WTC11 (cell line): ENCODE measurements at regions not wholly inside any gene's neighbourhood (a gene's known extent, or its start where the extent isn't known, plus 50 kb on each side); places are given as distances from the start of the nearest gene placed in this dataset.

ENCODE experiments used
- ATAC-seq: fragments of 200-7000 bp; cut with Tn5 transposase; 2 replicates; pipeline ENCODE4 v1.10.0; 2021; ENCODE audit warnings: mild to moderate bottlenecking, moderate library complexity
- CTCF ChIA-PET: fragments of 300-600 bp; sonication (Branson Sonifier 250); formaldehyde crosslinking; loops from one replicate; lab custom pipeline; 2021; ENCODE audit warnings: antibody characterized with exemption; lab: Charles Lee
- POLR2A ChIA-PET: fragments of 350-600 bp; sonication (Branson Sonifier 250); formaldehyde crosslinking; loops from one replicate; lab custom pipeline; 2021; ENCODE audit warnings: antibody characterized with exemption; lab: Charles Lee
- DNase-seq: peaks from one replicate; pipeline ENCODE4 v3.0.0; 2021; ENCODE audit warnings: low spot score
- H3K27ac Mint-ChIP-seq: 2 replicates; pipeline ENCODE4 v1.8.0; 2021; ENCODE audit warnings: mixed read lengths
- H3K27me3 Mint-ChIP-seq: 2 replicates; pipeline ENCODE4 v1.8.0; 2021; ENCODE audit warnings: low read depth, mild to moderate bottlenecking, moderate library complexity, mixed read lengths
- H3K36me3 Mint-ChIP-seq: 2 replicates; pipeline ENCODE4 v1.8.0; 2021; ENCODE audit warnings: mixed read lengths
- H3K4me1 Mint-ChIP-seq: 2 replicates; pipeline ENCODE4 v1.8.0; 2022; ENCODE audit warnings: mixed read lengths
- H3K4me3 Mint-ChIP-seq: 2 replicates; pipeline ENCODE4 v1.8.0; 2021; ENCODE audit warnings: mild to moderate bottlenecking, moderate library complexity, mixed read lengths
- H3K9me3 Mint-ChIP-seq: 2 replicates; pipeline ENCODE4 v1.8.0; 2021; ENCODE audit warnings: mixed read lengths
- CTCF ChIP-seq: fragments of 200-600 bp; IDR thresholded peaks from 2 replicates; pipeline ENCODE4 v1.8.0; 2022; ENCODE audit warnings: antibody characterized with exemption
- E2F4 ChIP-seq: sonication (generic); formaldehyde crosslinking; IDR thresholded peaks from 2 replicates; pipeline ENCODE4 v1.8.1; 2022; ENCODE audit warnings: low read depth, mild to moderate bottlenecking, moderate library complexity, missing genetic modification reagents, borderline replicate concordance
- ELF4 ChIP-seq: sonication (generic); formaldehyde crosslinking; IDR thresholded peaks from 2 replicates; pipeline ENCODE4 v1.8.1; 2022; ENCODE audit warnings: low read depth, mild to moderate bottlenecking, moderate library complexity, missing genetic modification reagents
- GRHL2 ChIP-seq: fragments of 250-450 bp; sonication (Bioruptor Pico); IDR thresholded peaks from 2 replicates; pipeline ENCODE4 v1.8.0; 2022; ENCODE audit warnings: mild to moderate bottlenecking, moderate library complexity; ENCODE audit not compliant: insufficient replicate concordance, severe bottlenecking
- IRF1 ChIP-seq: sonication (generic); formaldehyde crosslinking; IDR thresholded peaks from 2 replicates; pipeline ENCODE4 v1.8.0; 2023; ENCODE audit warnings: missing genetic modification reagents
- JUN ChIP-seq: sonication (generic); formaldehyde crosslinking; IDR thresholded peaks from 2 replicates; pipeline ENCODE4 v1.8.0; 2023; ENCODE audit warnings: mild to moderate bottlenecking, missing genetic modification reagents
- NFE2L1 ChIP-seq: sonication (generic); formaldehyde crosslinking; IDR thresholded peaks from 2 replicates; pipeline ENCODE4 v1.8.1; 2023; ENCODE audit warnings: missing genetic modification reagents
- SMAD3 ChIP-seq: sonication (generic); formaldehyde crosslinking; IDR thresholded peaks from 2 replicates; pipeline ENCODE4 v1.8.0; 2022; ENCODE audit warnings: missing genetic modification reagents, mild to moderate bottlenecking, borderline replicate concordance
- SMAD4 ChIP-seq: sonication (generic); formaldehyde crosslinking; IDR thresholded peaks from 2 replicates; pipeline ENCODE4 v1.8.0; 2022; ENCODE audit warnings: mild to moderate bottlenecking, missing genetic modification reagents
- STAT6 ChIP-seq: sonication (generic); formaldehyde crosslinking; conservative IDR thresholded peaks from 2 replicates; pipeline ENCODE4 v1.8.1; 2023; ENCODE audit warnings: mild to moderate bottlenecking, low read depth, missing genetic modification reagents, moderate library complexity
- TEAD4 ChIP-seq: sonication (generic); formaldehyde crosslinking; IDR thresholded peaks from 2 replicates; pipeline ENCODE4 v1.8.0; 2022; ENCODE audit warnings: mild to moderate bottlenecking, missing genetic modification reagents
- TP53 ChIP-seq: sonication (generic); formaldehyde crosslinking; IDR thresholded peaks from 2 replicates; pipeline ENCODE4 v1.8.1; 2023; ENCODE audit warnings: mild to moderate bottlenecking, missing genetic modification reagents
- ZMAT4 ChIP-seq: fragments of 250-450 bp; sonication (Bioruptor Pico); IDR thresholded peaks from 2 replicates; pipeline ENCODE4 v1.9.0; 2021; ENCODE audit warnings: mild to moderate bottlenecking
- ZNF232 ChIP-seq: sonication (generic); formaldehyde crosslinking; IDR thresholded peaks from 2 replicates; pipeline ENCODE4 v1.8.0; 2022; ENCODE audit warnings: mild to moderate bottlenecking, missing genetic modification reagents
- ZNF416 ChIP-seq: fragments of 250-450 bp; sonication (Bioruptor Pico); IDR thresholded peaks from 2 replicates; pipeline ENCODE4 v1.9.0; 2021; ENCODE audit warnings: mild to moderate bottlenecking, inconsistent platforms
- TF ChIP-seq, protein P1 (sequence below): sonication (generic); formaldehyde crosslinking; IDR thresholded peaks from 2 replicates; pipeline ENCODE4 v1.8.1; 2022; ENCODE audit warnings: mild to moderate bottlenecking, missing genetic modification reagents, moderate library complexity, borderline replicate concordance
- TF ChIP-seq, protein P2 (sequence below): sonication (generic); formaldehyde crosslinking; conservative IDR thresholded peaks from 2 replicates; pipeline ENCODE4 v1.8.1; 2022; ENCODE audit warnings: mild to moderate bottlenecking, missing genetic modification reagents
- TF ChIP-seq, protein P3 (sequence below): fragments of 250-450 bp; sonication (Bioruptor Pico); IDR thresholded peaks from 2 replicates; pipeline ENCODE4 v2.1.2; 2022; ENCODE audit warnings: mild to moderate bottlenecking, moderate library complexity
- TF ChIP-seq, protein P4 (sequence below): sonication (generic); formaldehyde crosslinking; IDR thresholded peaks from 2 replicates; pipeline ENCODE4 v1.8.0; 2023; ENCODE audit warnings: mild to moderate bottlenecking, missing genetic modification reagents

DNA sequence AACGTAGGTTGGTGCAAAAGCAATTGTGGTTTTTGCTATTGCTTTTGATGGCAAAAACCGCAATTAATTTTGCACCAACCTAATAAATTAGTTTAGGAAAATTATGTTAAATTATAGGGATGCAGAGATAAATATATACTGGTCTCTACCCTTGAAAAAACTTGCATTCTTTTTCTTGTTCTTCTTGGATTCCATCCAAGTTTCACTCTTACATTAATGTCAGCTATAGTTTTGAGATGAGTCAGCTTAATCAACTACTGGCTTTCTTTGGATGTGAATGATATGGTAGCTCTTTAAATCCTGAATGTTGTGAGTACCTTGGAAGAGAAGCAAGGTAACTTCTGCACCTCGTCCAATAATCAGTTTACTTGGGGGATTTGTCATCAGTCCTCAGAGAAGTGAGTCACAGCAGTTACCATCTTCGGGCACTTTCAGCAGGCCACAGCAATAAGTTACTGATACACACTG, 549.0 kb upstream of the ZNF608 start:
- ATAC-seq: no peak
- no peak overlapping the region for H3K4me3 Mint-ChIP-seq
- H3K36me3 Mint-ChIP-seq: no peaks in the 10 kb centered on the region
- H3K27ac Mint-ChIP-seq: no peak overlapping the region
- TF ChIP-seq, protein P1, sequence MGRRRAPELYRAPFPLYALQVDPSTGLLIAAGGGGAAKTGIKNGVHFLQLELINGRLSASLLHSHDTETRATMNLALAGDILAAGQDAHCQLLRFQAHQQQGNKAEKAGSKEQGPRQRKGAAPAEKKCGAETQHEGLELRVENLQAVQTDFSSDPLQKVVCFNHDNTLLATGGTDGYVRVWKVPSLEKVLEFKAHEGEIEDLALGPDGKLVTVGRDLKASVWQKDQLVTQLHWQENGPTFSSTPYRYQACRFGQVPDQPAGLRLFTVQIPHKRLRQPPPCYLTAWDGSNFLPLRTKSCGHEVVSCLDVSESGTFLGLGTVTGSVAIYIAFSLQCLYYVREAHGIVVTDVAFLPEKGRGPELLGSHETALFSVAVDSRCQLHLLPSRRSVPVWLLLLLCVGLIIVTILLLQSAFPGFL: no peak
- TF ChIP-seq, protein P2, sequence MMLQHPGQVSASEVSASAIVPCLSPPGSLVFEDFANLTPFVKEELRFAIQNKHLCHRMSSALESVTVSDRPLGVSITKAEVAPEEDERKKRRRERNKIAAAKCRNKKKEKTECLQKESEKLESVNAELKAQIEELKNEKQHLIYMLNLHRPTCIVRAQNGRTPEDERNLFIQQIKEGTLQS: no peak
- TF ChIP-seq TEAD4: no peak
- TF ChIP-seq CTCF: no peak
- no peak for TF ChIP-seq TP53 (CRISPR knock-in tag)
- TF ChIP-seq ZMAT4: no peak
- TF ChIP-seq, protein P3, sequence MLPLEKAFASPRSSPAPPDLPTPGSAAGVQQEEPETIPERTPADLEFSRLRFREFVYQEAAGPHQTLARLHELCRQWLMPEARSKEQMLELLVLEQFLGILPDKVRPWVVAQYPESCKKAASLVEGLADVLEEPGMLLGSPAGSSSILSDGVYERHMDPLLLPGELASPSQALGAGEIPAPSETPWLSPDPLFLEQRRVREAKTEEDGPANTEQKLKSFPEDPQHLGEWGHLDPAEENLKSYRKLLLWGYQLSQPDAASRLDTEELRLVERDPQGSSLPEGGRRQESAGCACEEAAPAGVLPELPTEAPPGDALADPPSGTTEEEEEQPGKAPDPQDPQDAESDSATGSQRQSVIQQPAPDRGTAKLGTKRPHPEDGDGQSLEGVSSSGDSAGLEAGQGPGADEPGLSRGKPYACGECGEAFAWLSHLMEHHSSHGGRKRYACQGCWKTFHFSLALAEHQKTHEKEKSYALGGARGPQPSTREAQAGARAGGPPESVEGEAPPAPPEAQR (CRISPR knock-in tag): no peak
- TF ChIP-seq ELF4 (CRISPR knock-in tag): no peak
- no peak for TF ChIP-seq E2F4 (CRISPR knock-in tag)
- no peak for TF ChIP-seq ZNF416 (CRISPR knock-in tag)
- TF ChIP-seq, protein P4, sequence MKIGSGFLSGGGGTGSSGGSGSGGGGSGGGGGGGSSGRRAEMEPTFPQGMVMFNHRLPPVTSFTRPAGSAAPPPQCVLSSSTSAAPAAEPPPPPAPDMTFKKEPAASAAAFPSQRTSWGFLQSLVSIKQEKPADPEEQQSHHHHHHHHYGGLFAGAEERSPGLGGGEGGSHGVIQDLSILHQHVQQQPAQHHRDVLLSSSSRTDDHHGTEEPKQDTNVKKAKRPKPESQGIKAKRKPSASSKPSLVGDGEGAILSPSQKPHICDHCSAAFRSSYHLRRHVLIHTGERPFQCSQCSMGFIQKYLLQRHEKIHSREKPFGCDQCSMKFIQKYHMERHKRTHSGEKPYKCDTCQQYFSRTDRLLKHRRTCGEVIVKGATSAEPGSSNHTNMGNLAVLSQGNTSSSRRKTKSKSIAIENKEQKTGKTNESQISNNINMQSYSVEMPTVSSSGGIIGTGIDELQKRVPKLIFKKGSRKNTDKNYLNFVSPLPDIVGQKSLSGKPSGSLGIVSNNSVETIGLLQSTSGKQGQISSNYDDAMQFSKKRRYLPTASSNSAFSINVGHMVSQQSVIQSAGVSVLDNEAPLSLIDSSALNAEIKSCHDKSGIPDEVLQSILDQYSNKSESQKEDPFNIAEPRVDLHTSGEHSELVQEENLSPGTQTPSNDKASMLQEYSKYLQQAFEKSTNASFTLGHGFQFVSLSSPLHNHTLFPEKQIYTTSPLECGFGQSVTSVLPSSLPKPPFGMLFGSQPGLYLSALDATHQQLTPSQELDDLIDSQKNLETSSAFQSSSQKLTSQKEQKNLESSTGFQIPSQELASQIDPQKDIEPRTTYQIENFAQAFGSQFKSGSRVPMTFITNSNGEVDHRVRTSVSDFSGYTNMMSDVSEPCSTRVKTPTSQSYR: no peak
- TF ChIP-seq JUN (CRISPR knock-in tag): no peak
- no peak for TF ChIP-seq STAT6 (CRISPR knock-in tag)
- no peak for TF ChIP-seq NFE2L1
- TF ChIP-seq SMAD3: no peak
- TF ChIP-seq GRHL2 (CRISPR knock-in tag): no peak
- no peak for TF ChIP-seq SMAD4
- TF ChIP-seq IRF1: no peak
- no peak for TF ChIP-seq ZNF232 (CRISPR knock-in tag)
- peaks cover 30% of the 10 kb centered on the region for H3K4me1 Mint-ChIP-seq
- H3K9me3 Mint-ChIP-seq: no peaks in the 10 kb centered on the region
- no peak for DNase-seq
- no peaks in the 10 kb centered on the region for H3K27me3 Mint-ChIP-seq
- ChIA-PET CTCF (no interaction called here), POLR2A (no interaction called here)
